ENCODE measurements at regions not wholly inside any gene's neighbourhood (a gene's known extent, or its start where the extent isn't known, plus 50 kb on each side); places are given as distances from the start of the nearest gene placed in this dataset.
A peak's percentile ranks its signal among the peaks of the same experiment; 100 is the strongest.

DNA sequence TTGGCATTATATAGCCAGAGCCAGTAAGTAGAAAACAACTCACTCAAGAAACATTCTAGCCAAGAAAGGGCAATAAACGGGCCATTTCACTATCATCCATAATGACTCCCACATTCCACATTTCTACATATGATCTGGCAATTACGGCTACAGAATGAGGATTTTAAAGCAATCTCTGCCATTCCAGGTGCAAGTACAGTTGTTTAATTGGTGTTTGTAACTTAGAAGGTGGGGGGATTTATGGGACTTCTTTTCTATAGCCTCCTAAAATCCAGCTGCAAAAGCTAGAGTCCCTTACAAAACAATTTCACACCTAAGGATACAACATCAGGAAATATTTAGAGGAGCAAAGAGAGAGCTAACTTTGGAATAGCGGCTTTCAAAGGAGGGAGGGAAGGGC, 295.4 kb upstream of the RORA start:
- H3K4me1 ChIP-seq (ENCODE audit: control insufficient read depth, extremely low read depth, insufficient read depth, low read length): peaks cover 44% of the 10 kb centered on the region
- H3K9me3 ChIP-seq (replicated peaks; ENCODE audit: control insufficient read depth, insufficient read depth, low read length): no peaks in the 10 kb centered on the region
- H3K79me2 ChIP-seq (ENCODE audit: control insufficient read depth, insufficient read depth, low read length): no peaks in the 10 kb centered on the region
- intact Hi-C loops (cut with micrococcal nuclease): no loop called here
- no TSS peak for BruUV-seq (replicated peaks)
- H3K36me3 ChIP-seq (ENCODE audit: control insufficient read depth in 2 of 2, extremely low read depth in 1 of 2, insufficient read depth in 2 of 2, low read length in 2 of 2): no peaks in the 10 kb centered on the region
- peak overlapping the region; percentile 86 for H3K4me2 ChIP-seq (ENCODE audit: insufficient read depth, low read length)
- H3K27me3 ChIP-seq (ENCODE audit: control insufficient read depth in 2 of 2, insufficient read depth in 2 of 2, low read length in 2 of 2): no peaks in the 10 kb centered on the region
- TF ChIP-seq, protein P1, sequence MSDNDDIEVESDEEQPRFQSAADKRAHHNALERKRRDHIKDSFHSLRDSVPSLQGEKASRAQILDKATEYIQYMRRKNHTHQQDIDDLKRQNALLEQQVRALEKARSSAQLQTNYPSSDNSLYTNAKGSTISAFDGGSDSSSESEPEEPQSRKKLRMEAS (IDR thresholded peaks at IDR 0.05; ENCODE audit: insufficient read depth, insufficient read length): no peak
- TF ChIP-seq POLR2AphosphoS5 (IDR thresholded peaks at IDR 0.05; ENCODE audit: insufficient read depth, low read depth, low read length) (no peak), MYC (IDR thresholded peaks at IDR 0.05; ENCODE audit: low read depth, low read length) (no peak), GATA2 (IDR thresholded peaks at IDR 0.05; ENCODE audit: insufficient read depth, insufficient read length, low read depth, low read length) (no peak), EZH2 (IDR thresholded peaks at IDR 0.05; ENCODE audit: borderline replicate concordance, low read depth, low read length, severe bottlenecking) (no peak), JUN (IDR thresholded peaks at IDR 0.05; ENCODE audit: borderline replicate concordance, insufficient read depth, insufficient read length, low read depth) (no peak), POLR2A (IDR thresholded peaks at IDR 0.05; ENCODE audit: low read depth, low read length) (no peak), FOS (IDR thresholded peaks at IDR 0.05; ENCODE audit: borderline replicate concordance, insufficient read depth, low read length) (no peak)
- TF ChIP-seq, protein P2, sequence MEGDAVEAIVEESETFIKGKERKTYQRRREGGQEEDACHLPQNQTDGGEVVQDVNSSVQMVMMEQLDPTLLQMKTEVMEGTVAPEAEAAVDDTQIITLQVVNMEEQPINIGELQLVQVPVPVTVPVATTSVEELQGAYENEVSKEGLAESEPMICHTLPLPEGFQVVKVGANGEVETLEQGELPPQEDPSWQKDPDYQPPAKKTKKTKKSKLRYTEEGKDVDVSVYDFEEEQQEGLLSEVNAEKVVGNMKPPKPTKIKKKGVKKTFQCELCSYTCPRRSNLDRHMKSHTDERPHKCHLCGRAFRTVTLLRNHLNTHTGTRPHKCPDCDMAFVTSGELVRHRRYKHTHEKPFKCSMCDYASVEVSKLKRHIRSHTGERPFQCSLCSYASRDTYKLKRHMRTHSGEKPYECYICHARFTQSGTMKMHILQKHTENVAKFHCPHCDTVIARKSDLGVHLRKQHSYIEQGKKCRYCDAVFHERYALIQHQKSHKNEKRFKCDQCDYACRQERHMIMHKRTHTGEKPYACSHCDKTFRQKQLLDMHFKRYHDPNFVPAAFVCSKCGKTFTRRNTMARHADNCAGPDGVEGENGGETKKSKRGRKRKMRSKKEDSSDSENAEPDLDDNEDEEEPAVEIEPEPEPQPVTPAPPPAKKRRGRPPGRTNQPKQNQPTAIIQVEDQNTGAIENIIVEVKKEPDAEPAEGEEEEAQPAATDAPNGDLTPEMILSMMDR (IDR thresholded peaks at IDR 0.05; ENCODE audit: extremely low read depth in 1 of 2, insufficient read depth in 1 of 2, low read depth in 1 of 2, low read length in 2 of 2): no peak
- peak overlapping the region; percentile 36 for H3K27ac ChIP-seq (ENCODE audit: insufficient read depth, low read depth, low read length)
- peak overlapping the region; percentile 44 for H2AFZ ChIP-seq (ENCODE audit: low read depth, low read length)
- H3K9ac ChIP-seq (replicated peaks; ENCODE audit: extremely low read depth, insufficient read depth, low read length): no peak overlapping the region
- DNase-seq (ENCODE audit: low read depth, low spot score) (no peak), FAIRE-seq (no peak)
- no peak overlapping the region for H3K4me3 ChIP-seq (replicated peaks in 1 of 3; ENCODE audit: insufficient read depth in 1 of 3, low read depth in 1 of 3, low read length in 3 of 3)
- no peaks in the 10 kb centered on the region for H4K20me1 ChIP-seq (replicated peaks; ENCODE audit: control insufficient read depth, extremely low read depth, insufficient read depth, low read length)
- POLR2A ChIA-PET: no interaction called here
- dilution Hi-C loops (cut with MboI; ENCODE audit: extremely low pct_ligation_motif_present, low sequenced_read_pairs): no loop called here
- H3K9me1 ChIP-seq (replicated peaks; ENCODE audit: control insufficient read depth, extremely low read depth, insufficient read depth, low read length): no peaks in the 10 kb centered on the region
- CTCF ChIA-PET: interaction anchor here (0.9 to 1.5 kb wide), 2 partner anchors 8 to 96 kb away, joined by 4 to 5 read pairs; no protein-coding TSS in a partner anchor
